Fibroblast of lung (primary cell): ENCODE measurements at regions not wholly inside any gene's neighbourhood (a gene's known extent, or its start where the extent isn't known, plus 50 kb on each side); places are given as distances from the start of the nearest gene placed in this dataset.

Experiments used
- DNase-seq, 2 donors: peaks; one replicate each; pipeline versions ENCODE4 v3.0.0 to v3.0.0-alpha.2; 2010; ENCODE audit warnings: low read depth in 2 of 2
- H2AFZ ChIP-seq: 2 replicates; pipeline ENCODE4 v1.5.1; 2012; ENCODE audit warnings: low read length, control low read depth, inconsistent platforms
- H3K27ac ChIP-seq: 2 replicates; pipeline ENCODE4 v1.5.1; 2011; ENCODE audit warnings: low read length, control low read depth; ENCODE audit not compliant: insufficient read depth
- H3K27me3 ChIP-seq: 2 replicates; pipeline ENCODE4 v1.5.1; 2011; ENCODE audit warnings: mild to moderate bottlenecking, low read length; ENCODE audit not compliant: control insufficient read depth, insufficient read depth
- H3K36me3 ChIP-seq: 2 replicates; pipeline ENCODE4 v1.5.1; 2011; ENCODE audit warnings: low read length; ENCODE audit not compliant: control insufficient read depth, insufficient read depth
- H3K4me1 ChIP-seq: 2 replicates; pipeline ENCODE4 v1.5.1; 2011; ENCODE audit warnings: low read length; ENCODE audit not compliant: control insufficient read depth, insufficient read depth; ENCODE audit errors: extremely low read depth
- H3K4me2 ChIP-seq: 2 replicates; pipeline ENCODE4 v1.5.1; 2011; ENCODE audit warnings: low read length, control low read depth; ENCODE audit not compliant: insufficient read depth; ENCODE audit errors: extremely low read depth
- H3K4me3 ChIP-seq, 4 experiments: fragments of 200-600 bp in 1 of 4; sonication (generic) in 1 of 4; replicated peaks in 1 of 4; 2 replicates each; pipeline ENCODE4 v1.5.1; 2011 to 2016; ENCODE audit warnings: low read length in 4 of 4, low read depth in 3 of 4, mild to moderate bottlenecking in 3 of 4, control low read depth in 2 of 4, inconsistent platforms in 1 of 4, mixed read lengths in 1 of 4; ENCODE audit not compliant: insufficient read depth in 1 of 4; ENCODE audit errors: control extremely low read depth in 1 of 4
- H3K79me2 ChIP-seq: 2 replicates; pipeline ENCODE4 v1.5.1; 2012; ENCODE audit warnings: mild to moderate bottlenecking, low read length, inconsistent platforms; ENCODE audit not compliant: control insufficient read depth, insufficient read depth
- H3K9ac ChIP-seq: 2 replicates; pipeline ENCODE4 v1.5.1; 2011; ENCODE audit warnings: mild to moderate bottlenecking, low read length, control low read depth; ENCODE audit not compliant: insufficient read depth
- H3K9me3 ChIP-seq: 2 replicates; pipeline ENCODE4 v1.5.1; 2012; ENCODE audit warnings: low read depth, low read length; ENCODE audit not compliant: control insufficient read depth, insufficient read depth
- H4K20me1 ChIP-seq: 2 replicates; pipeline ENCODE4 v1.5.1; 2011; ENCODE audit warnings: low read length; ENCODE audit not compliant: control insufficient read depth, insufficient read depth; ENCODE audit errors: extremely low read depth
- EZH2 ChIP-seq: IDR thresholded peaks from 2 replicates; pipeline ENCODE4 v1.5.1; 2012; ENCODE audit warnings: low read length, control low read depth, mild to moderate bottlenecking; ENCODE audit errors: missing control alignments
- TF ChIP-seq, protein P1 (sequence below), 2 donors: IDR thresholded peaks in 1 of 2; conservative IDR thresholded peaks in 1 of 2; 1 replicate in 1 of 2; 2 replicates in 1 of 2; pipeline ENCODE4 v1.5.1; 2011 to 2012; ENCODE audit warnings: low read length in 2 of 2, control low read depth in 1 of 2, inconsistent platforms in 1 of 2, low read depth in 1 of 2, mild to moderate bottlenecking in 1 of 2

DNA sequence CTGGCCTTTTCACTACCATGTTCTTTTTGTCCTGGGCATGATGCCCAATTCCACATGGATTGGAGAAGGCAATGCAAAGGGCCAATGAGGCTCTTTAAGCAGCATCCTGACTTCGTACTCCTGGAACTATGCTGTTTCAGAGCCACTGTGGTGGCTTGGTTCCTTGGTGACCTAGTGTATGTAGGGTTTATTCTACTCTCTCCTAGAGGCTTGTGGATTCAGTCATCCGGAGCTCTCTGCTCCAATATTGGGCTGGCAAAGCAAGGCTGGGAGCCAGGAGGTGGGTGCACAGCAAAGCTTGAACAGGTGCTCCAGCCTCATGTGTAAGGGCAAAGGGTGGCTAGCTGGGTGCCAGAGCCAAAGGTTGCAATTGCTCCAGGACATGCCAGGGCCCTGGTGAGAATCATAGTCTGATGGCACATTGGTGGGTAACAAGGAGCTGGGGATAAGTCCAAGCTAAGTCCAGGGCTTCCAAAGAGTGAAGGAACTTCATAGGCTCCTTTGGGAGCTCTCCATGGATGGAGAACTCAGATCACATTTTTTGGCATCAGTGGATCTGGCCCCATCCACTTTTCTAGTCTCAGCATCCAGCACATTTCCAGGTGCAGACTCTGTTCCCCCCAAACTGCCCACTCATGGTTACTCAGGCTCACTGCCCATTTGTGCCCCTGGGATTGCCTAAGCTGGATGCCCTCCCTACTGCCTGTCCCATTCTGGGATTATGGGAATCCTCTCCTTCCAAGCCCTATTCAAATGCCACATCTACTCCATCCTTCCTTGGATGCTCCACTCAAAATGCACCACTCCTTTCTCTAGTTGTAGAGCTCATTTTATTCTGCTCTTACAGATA, 253.9 kb downstream of the EMP1 start:
- no peak overlapping the region for H2AFZ ChIP-seq
- TF ChIP-seq, protein P1, sequence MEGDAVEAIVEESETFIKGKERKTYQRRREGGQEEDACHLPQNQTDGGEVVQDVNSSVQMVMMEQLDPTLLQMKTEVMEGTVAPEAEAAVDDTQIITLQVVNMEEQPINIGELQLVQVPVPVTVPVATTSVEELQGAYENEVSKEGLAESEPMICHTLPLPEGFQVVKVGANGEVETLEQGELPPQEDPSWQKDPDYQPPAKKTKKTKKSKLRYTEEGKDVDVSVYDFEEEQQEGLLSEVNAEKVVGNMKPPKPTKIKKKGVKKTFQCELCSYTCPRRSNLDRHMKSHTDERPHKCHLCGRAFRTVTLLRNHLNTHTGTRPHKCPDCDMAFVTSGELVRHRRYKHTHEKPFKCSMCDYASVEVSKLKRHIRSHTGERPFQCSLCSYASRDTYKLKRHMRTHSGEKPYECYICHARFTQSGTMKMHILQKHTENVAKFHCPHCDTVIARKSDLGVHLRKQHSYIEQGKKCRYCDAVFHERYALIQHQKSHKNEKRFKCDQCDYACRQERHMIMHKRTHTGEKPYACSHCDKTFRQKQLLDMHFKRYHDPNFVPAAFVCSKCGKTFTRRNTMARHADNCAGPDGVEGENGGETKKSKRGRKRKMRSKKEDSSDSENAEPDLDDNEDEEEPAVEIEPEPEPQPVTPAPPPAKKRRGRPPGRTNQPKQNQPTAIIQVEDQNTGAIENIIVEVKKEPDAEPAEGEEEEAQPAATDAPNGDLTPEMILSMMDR (conservative IDR thresholded peaks at IDR 0.05 in 1 of 2, IDR thresholded peaks at IDR 0.05 in 1 of 2; ENCODE audit: low read depth in 1 of 2, low read length in 2 of 2): no peak
- TF ChIP-seq EZH2: no peak
- no peak overlapping the region for H3K27ac ChIP-seq
- H4K20me1 ChIP-seq: no peaks in the 10 kb centered on the region
- H3K4me2 ChIP-seq: no peak overlapping the region
- H3K36me3 ChIP-seq: no peaks in the 10 kb centered on the region
- no peak overlapping the region for H3K4me3 ChIP-seq
- no peaks in the 10 kb centered on the region for H3K4me1 ChIP-seq
- H3K9me3 ChIP-seq: no peaks in the 10 kb centered on the region
- no peaks in the 10 kb centered on the region for H3K79me2 ChIP-seq
- no peak overlapping the region for H3K9ac ChIP-seq
- no peak for DNase-seq
- H3K27me3 ChIP-seq: no peaks in the 10 kb centered on the region

DNA sequence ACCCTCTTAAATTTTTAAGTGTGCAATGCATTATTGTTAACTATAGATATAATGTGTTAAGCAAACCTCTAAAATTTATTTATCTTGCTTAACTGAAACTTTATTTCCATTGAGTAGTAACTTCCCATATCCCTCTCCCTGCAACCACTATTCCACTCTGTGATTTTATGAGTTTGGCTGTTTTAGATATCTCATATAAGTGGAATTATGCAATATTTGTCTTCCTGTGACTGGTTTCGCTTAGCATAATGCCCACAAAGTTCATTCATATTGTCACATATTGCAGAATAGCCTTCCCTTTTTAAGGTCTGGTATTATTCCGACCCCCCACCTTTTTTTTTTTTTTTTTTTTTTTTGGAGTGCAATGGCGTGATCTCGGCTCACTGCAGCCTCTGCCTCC, 247.6 kb downstream of the EMP1 start:
- no peaks in the 10 kb centered on the region for H4K20me1 ChIP-seq
- no peak overlapping the region for H3K4me2 ChIP-seq
- no peaks in the 10 kb centered on the region for H3K27me3 ChIP-seq
- H3K79me2 ChIP-seq: no peaks in the 10 kb centered on the region
- no peaks in the 10 kb centered on the region for H3K4me1 ChIP-seq
- H3K9me3 ChIP-seq: no peaks in the 10 kb centered on the region
- TF ChIP-seq, protein P1 (conservative IDR thresholded peaks at IDR 0.05 in 1 of 2, IDR thresholded peaks at IDR 0.05 in 1 of 2; ENCODE audit: low read depth in 1 of 2, low read length in 2 of 2): no peak
- no peak for TF ChIP-seq EZH2
- no peak overlapping the region for H3K4me3 ChIP-seq
- no peak overlapping the region for H2AFZ ChIP-seq
- H3K9ac ChIP-seq: no peak overlapping the region
- DNase-seq: no peak
- no peaks in the 10 kb centered on the region for H3K36me3 ChIP-seq
- no peak overlapping the region for H3K27ac ChIP-seq

DNA sequence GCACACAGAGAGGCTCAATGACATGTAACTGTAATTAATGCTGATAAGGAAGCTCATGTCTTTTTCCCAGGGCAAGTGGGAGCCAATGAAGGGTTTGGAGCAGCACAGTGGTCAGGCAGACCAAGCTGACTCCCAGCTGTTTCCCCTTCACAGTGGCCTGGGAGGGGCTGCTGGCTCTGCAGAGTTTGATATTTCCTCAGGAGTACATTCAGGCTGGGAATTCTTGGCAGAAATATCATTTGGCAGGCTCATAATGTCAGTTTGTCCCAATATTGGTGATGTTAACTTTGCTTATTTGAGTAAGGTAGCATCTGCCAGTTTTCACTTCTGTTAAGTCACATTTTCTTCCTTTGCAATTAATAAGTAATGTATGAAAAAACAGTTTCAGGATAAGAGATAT, 247.0 kb downstream of the EMP1 start:
- TF ChIP-seq, protein P1 (conservative IDR thresholded peaks at IDR 0.05 in 1 of 2, IDR thresholded peaks at IDR 0.05 in 1 of 2; ENCODE audit: low read depth in 1 of 2, low read length in 2 of 2): no peak
- no peak for TF ChIP-seq EZH2
- no peak overlapping the region for H3K9ac ChIP-seq
- DNase-seq: no peak
- H4K20me1 ChIP-seq: no peaks in the 10 kb centered on the region
- H2AFZ ChIP-seq: no peak overlapping the region
- no peaks in the 10 kb centered on the region for H3K79me2 ChIP-seq
- no peaks in the 10 kb centered on the region for H3K36me3 ChIP-seq
- H3K27ac ChIP-seq: no peak overlapping the region
- H3K4me1 ChIP-seq: no peaks in the 10 kb centered on the region
- no peaks in the 10 kb centered on the region for H3K27me3 ChIP-seq
- no peak overlapping the region for H3K4me2 ChIP-seq
- no peak overlapping the region for H3K4me3 ChIP-seq
- no peaks in the 10 kb centered on the region for H3K9me3 ChIP-seq
